RKO (cell line): ENCODE measurements at regions not wholly inside any gene's neighbourhood (a gene's known extent, or its start where the extent isn't known, plus 50 kb on each side); places are given as distances from the start of the nearest gene placed in this dataset.
A peak's percentile ranks its signal among the peaks of the same experiment; 100 is the strongest.

Experiments
- DNase-seq: peaks from one replicate; pipeline ENCODE4 v3.0.0-alpha.2; 2016; ENCODE audit warnings: low spot score

DNA sequence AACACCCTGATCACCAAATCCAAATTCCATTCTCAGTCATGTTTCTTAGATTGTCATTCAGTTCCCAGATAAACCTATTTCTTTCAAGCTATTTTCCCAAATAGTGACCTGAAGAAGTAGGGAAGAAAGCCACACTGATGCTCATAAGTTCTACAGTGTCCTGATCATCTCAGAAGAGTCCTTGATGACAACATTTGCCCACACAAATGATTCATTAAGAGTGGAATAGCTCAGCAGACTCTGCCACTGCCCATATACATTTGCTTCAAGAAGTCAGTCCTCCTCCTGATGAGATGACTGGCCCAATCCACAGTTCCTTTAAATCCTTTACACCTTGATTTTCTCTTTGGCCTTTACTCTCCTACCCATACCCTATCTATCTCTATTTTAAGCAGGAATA, 283.7 kb upstream of the NR4A3 start:
- DNase-seq: no peak

DNA sequence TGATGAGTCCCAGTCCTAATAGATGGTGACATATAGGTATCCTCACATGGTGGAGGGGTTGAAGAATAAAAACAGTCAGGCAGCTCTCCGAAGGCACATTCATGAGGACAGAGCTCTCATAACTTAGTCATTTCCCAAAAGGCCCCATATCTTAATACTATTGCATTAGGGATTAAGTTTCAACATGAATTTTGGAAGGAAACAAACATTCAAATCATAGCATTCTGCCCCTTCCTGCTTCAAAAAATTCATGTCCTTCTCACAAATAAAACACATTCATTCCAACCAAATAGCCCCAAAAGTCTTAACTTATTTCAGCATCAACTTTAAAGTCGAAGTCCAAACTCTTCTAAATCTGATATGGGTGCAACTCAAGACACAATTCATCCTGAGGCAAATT, 277.2 kb upstream of the NR4A3 start:
- DNase-seq: no peak

DNA sequence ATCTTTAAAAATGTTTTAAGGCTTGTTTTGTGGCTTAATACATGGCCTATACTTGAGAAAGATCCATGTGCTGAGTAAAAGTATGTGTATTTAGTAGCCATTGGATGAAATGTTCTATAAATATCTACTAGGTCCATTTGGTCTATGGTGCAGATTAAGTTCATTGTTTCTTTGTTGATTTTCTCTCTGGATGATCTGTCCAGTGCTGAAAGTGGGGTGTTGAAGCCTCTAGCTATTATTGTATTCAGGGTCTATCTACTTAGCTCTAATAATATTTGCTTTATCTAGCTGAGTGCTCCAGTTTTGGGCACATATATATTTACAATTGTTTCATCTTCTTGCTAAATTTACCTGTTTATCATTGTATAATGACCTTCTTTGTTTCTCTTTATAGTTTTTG, 272.2 kb upstream of the NR4A3 start:
- DNase-seq: no peak

DNA sequence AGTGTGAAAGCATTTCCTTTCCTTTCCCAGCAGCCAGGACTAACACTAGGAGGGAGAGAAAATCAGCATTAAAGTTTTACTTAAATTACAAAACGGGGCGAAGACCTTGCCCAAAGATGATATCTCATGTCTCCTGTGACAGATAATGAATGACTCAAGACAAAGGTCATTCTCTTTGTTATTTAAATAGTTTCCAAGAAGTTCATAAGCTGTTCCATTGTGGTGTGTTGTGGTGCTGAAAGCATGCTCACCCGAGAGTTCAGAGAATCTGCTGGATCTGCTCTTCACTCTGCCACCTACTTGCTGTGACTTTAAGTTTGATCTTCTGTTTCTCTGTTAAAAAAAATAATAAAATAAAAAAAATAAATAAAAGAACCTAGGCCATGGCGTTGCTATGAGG, 265.9 kb upstream of the NR4A3 start:
- no peak for DNase-seq

DNA sequence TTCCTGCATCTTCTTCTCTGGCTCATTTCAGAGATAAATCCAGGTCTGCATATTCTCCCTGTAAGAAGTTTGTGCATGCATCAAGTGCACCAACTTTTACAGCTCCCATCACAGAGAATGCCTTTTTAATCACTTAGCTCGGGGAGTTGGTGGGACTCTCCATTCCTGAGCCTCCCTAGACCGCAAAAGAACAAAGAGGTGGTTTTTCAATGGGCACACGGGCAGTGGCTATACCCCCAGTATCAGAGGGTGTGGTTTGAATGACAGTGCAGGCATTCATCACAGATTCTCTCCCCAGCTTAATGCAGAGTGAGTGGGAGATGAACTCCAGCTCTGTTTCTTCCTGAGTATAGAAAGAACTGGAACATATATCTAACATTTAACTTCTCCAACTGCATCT, 264.7 kb upstream of the NR4A3 start:
- no peak for DNase-seq

DNA sequence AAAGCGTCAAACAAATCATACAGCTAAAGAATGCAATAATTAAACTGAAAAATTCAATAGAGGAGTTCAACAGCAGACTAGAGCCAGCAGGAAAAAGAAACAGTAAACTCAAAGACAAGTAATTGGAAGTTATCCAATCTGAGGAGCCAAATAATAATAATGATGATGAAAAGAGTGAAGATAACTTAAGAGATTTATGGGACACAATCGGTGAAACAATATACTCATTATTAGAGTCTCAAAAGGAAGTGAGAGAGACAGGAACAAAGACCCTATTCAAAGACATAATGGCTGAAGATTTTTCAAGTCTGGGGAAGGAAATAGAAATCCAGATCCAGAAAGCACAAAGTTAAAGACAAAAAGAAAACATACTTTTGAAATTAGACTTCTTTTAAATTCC, 263.9 kb upstream of the NR4A3 start:
- DNase-seq: no peak

DNA sequence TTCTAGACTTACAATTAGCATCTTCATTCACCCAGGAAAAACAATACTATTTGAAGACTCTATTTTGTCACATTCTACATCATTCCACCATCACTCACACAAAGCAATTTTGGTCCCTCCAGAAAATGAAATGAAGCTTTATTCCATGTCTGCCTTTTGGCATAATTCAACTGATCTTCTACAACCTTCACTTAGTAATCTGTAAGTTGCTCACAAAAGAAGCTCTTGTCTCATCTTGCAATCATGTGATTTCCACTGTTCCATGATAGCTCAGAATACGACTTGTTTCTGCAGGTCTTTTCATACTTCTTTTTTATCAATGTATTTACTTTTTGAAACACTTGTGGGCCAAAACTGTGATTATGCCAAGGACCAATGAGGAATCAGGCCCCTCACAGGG, 261.9 kb upstream of the NR4A3 start:
- DNase-seq: no peak

DNA sequence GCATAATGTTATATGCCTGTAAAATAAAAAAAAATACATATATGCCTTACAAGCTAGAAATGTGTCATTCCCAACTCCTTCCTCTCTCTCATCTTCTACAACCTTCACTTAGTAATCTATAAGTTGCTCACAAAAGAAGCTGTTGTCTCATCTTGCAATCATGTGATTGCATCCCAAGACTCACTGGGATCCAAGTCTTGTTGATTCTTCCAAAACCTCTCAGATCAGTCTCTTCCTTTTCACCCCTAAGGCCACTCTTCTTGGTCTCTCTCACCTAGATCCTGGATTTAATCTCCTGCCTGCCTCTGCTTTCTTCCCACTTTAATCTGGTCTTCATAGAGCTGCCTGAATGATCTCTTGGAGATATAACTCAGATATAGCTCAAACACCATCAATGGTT, 261.1 kb upstream of the NR4A3 start:
- no peak for DNase-seq

DNA sequence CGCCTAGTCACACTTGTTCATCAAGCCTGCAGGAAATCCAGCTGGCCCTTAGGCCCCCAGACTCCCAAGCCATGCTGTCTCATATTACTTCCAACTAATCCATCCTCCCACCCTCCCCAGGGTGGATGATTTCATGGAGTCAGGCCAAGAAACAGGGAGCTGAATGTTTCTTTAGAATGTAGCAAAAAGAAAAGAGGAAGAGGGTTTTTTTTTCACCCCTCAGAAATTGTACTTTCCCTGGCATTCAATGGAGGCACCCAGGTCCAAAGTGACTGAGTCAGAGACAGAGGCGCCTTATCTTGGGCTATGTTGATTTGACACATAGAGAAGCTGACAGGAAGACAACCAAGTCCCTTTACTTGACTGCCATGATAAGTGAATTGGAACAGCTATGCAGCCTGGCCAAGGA, 260.2 kb upstream of the NR4A3 start:
- no peak for DNase-seq

DNA sequence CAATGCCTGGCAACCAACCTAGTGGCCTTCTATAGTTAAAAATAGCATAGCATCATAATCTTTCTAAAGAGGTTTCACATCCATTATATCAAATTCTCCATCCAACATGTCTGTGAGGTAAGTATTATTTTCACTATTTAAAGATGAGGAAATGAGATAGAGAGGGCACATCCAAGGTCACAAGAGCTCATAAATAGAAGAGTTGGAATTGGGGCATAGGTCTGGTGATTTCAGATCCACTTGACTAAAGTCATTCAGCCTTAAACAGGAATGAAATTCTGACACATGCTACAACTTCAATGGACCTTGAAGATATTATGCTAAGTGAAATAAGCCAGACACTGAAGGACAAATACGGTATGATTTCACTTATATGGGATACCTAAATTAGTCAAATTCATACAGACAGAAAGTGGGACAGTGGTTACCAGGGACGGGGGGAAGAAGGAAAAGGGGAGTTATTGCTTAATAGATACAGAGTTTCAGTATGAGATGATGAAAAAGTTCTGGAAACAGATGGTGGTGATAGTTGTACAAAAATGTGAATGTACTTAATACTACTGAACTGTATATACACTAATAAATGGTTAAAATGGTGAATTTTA, 259.6 kb upstream of the NR4A3 start:
- DNase-seq: no peak

DNA sequence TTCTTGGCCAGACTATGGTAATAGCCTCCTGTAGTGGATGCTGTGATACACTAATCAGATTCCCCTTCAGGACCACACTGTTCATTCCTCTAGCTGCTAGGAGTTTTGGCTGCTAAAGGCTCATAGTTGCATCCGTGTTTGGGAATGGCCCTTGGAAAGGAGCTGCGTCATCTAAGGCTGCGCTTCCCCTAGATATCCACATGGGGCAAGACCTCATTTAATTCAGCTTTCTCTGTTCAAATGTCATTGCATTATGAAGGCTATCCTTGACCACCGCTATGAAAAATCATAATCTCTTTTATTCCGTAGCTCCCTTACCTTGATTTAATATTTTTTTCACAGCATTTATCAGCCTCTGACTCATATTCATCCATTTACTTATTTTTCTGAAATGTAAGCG, 258.3 kb upstream of the NR4A3 start:
- DNase-seq: peak; percentile 13

DNA sequence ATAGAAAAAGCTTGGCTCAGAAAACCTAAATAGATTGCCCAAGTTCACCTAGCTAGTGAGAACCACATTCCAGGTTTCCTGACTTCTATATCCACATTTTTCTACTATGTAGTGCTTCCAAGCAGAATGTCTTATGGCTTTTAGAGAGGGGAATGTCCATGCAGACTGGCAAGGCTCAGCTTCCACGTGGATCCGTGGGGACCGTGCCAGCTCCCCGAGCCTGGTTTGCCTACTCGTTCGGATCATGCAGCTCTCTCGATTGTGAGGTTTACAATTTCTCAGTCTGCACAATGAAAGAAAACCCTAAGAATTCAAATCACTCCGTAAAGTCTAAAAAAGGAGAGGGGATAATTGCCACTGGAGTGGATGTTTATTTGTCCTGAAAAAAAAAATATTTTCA, 256.5 kb upstream of the NR4A3 start:
- no peak for DNase-seq

DNA sequence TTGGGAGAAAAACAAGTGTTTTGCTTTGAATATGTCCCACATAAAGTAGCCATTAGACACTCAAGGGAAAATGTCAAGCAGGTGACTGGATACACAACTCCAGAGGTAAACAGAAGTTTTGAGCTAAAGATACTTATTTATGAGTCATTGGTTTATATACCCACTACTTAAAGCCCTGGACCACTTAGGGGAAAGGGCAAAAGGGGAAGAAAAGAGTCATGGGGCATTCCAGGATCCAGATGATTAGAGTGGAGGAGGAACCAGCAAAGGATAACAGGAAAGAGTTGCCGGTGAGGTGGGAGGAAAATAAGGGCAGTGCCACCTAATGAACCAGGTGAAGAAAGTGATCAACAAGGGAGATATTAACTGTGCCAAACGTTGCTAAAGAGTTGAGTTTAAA, 254.2 kb upstream of the NR4A3 start:
- DNase-seq: no peak

DNA sequence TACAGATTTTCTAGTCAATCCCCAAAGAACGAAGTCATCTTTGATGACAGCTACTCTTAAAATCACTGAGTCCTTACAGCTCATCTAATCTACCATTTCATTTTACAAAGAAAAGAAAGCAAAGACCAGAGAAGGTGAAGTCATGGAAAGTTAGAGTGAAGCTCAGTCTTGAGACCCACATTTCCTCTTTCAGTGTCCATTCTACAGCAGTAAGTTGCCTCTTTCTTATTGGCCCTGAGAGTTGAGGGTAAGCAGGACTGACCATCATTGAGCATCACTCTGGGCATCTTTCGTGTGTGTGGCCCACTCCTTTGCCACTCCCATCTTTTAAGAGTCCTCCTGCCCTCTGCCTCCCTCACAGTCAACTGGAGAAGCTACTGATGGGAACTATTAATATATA, 251.8 kb upstream of the NR4A3 start:
- no peak for DNase-seq

DNA sequence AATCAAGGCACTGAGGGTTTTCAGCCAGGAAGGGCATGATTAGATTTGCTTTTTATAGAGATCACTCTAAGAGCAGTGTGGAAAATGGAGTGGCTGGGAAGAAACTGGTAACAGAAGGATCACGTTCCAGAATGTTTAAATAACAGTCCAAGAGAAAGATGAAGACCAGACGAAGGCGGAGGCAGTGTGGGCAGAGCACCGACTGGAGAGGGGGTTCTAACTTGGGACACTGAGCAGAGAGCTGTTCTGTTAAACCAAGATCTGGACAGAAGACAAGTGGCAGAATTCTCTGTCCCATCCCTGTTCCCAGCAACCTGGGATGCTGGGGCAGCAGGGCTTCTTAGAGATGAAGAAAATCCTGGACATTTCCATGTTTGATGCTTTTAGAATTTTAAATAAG, 249.1 kb upstream of the NR4A3 start:
- DNase-seq: no peak

DNA sequence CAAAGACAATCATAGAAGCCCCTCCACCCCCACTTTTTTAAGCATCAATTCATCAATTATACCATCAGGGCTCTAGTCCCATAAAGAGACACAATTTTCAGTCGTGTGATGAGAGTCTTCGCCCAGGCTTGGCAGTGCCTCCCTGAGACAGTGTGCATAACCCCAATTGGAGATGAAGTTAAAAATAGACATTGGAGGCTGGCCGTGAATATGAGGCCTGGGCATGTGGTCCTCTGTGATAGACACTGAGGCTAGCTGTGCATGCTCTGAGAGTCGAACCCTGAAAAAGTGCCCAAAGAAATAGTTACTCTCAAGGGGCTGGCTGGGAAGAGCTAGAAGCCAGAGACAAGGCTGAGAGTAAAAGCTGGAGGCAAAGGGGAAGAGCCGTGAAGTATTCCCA, 248.6 kb upstream of the NR4A3 start:
- no peak for DNase-seq

DNA sequence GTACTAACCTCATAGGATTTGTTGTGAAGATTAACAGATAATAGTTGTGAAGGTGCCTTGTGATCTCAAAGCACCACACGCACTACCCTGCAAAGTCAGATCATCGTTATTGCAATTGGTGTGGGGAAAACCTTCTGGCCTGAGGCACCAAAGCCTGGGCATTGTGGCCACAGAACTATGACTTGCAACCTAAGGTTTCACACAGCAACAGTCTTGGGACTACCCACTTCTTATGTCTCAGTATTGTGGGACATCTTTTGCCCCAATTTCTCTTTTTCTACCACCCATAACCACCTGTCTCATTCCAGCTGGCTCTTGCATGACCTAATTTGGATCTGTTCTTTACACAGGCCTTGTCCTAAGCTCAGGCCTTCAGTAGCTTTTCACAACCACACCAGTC, 247.8 kb upstream of the NR4A3 start:
- no peak for DNase-seq

DNA sequence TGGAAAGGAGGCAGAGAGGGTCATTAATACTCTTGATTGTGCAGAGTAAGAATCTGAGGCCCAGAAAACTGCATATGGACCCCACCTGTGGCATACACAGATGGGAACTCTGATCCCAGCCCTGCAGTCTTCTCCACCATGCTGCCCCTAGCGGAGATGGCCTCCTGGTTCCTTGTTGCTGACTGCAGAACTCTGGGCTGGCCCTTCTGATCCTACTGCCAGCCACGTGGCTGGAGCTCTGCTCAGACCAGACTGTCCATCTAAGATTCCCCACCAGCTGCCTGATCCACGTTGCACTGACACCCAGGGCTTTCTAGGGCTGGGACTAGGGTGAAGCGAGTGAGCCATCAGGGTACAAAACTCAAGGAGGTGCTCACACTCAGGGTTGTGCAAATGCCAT, 245.7 kb upstream of the NR4A3 start:
- DNase-seq: no peak

DNA sequence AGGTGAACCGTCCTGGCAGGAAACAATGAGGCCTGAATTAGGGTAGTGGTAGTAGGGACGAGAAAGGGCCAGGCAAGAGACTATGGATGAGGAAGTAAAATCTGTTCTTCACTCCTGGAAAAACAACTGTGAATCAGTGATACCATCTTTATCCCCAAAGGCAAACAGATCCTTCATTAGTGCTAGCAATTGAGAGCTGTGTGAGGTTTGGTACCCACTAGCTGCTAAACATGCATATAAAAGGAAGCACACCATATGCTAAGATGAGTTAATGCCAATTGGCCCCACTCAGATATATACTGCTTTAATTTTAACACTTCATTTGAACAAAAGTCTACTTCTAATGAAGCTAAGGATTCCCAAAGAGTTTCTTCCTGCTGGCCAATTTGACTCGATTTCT, 244.8 kb upstream of the NR4A3 start:
- no peak for DNase-seq

DNA sequence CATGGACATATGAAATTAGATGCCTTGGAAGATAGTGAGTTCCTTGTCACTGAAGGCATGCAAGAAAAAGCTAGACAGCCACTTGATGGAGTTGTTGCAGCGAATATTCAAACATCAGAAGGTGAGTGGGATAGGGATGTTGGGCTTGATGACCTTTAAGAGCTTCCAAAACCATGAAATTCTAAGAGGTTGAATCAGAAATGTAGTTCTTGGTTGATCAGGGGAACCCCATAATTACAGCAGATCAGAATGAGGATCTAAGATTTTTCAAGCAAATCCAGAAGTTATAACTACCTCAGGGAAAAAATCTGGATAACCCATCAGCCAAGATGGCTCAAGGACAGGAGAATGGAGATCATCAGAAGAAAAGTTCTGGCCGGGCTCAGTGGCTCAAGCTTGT, 244.3 kb upstream of the NR4A3 start:
- no peak for DNase-seq

DNA sequence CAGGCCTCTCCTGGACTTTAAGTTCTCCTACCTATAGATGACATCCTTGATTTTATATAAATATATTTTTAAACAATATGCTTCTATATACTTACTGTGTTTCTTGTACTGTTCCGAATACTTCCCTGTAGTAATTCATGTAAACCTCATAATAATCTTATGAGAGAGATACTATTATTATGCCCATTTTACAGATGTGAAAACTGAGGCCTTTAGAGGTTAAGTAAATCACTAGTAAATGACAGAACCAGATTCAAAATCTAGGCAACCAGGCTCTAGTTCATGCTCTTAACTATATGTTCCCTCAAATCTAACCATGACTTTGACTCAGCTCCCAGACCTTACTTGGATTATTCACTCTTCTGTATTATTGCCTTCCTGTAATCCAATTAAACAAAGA, 243.0 kb upstream of the NR4A3 start:
- DNase-seq: no peak

DNA sequence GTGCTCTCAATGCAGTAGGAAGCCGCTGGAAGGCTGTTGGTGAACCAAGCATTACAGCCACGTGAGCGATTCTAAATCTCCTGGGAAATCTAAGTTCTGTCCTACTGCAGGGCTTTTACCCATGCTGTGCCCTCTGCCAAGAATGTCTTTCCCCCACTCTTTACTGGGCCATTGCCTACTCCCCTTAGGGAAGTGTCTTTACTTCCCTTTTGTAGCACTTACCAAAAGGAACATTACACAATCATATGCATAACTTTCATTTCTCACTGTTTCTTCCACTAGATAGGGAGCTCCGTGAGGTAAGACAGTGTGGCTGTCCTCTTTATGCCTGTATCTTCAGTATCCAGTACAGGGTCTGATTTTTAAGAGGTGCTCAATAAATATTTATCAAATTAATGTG, 241.7 kb upstream of the NR4A3 start:
- DNase-seq: no peak

DNA sequence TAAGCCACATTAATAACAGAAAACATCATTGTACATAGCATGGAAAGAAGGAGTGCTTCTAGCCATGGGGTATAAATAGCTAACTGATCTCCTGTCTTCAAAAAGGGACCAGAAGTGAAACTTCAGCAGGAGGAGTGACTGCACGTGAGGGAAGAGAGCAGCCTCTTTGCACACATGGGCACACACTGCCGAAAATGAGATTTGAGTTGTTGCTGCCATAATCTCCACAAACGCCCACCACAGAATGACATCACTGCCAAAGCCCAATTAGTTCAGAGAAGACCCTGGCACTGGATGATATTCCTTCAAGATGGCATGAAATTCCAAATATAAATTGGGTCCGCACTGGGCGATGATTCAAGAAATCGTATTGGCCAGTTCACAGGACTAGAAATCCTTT, 238.9 kb upstream of the NR4A3 start:
- no peak for DNase-seq

DNA sequence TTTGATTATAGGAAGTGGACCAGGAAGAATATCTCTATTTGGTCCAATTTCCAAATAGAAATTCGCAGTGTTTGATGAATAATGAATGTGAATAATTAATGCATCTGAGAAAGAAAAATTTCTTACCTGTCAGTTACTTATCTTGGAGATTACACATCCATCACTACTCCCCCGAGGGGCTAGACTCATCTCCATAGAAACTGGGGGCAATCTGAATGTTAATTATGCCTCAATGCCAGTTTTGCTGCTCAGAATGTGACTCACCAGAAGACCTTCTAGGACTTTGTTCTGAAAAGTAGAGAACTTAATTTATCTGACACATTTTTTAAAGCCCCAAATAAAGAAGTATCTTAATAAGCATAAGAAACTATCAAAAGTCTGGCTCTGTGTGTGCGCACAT, 233.4 kb upstream of the NR4A3 start:
- no peak for DNase-seq

DNA sequence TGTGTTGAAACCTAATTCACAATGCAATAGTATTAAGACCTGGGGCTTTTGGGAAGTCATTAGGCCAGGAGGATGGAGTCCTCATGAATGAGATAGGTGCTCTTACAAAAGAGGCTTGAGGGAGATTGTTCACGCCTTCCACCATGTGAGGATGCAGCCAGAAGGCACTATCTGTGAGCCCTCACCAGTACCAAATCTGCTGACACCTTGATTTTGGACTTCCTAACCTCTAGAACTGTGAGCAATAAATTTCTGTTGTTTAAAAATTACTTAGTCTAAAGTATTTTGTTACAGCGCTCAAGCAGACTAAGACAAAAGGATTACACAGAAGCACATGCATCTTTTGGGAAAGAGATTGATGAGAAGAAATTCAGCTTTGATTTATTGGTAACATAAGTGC, 232.9 kb upstream of the NR4A3 start:
- no peak for DNase-seq
